ENCODE measurements at regions not wholly inside any gene's neighbourhood (a gene's known extent, or its start where the extent isn't known, plus 50 kb on each side); places are given as distances from the start of the nearest gene placed in this dataset.

- ATAC-seq (ENCODE audit: poor library complexity) (no peak), DNase-seq (no peak)
- TF ChIP-seq, protein P1, sequence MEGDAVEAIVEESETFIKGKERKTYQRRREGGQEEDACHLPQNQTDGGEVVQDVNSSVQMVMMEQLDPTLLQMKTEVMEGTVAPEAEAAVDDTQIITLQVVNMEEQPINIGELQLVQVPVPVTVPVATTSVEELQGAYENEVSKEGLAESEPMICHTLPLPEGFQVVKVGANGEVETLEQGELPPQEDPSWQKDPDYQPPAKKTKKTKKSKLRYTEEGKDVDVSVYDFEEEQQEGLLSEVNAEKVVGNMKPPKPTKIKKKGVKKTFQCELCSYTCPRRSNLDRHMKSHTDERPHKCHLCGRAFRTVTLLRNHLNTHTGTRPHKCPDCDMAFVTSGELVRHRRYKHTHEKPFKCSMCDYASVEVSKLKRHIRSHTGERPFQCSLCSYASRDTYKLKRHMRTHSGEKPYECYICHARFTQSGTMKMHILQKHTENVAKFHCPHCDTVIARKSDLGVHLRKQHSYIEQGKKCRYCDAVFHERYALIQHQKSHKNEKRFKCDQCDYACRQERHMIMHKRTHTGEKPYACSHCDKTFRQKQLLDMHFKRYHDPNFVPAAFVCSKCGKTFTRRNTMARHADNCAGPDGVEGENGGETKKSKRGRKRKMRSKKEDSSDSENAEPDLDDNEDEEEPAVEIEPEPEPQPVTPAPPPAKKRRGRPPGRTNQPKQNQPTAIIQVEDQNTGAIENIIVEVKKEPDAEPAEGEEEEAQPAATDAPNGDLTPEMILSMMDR (IDR thresholded peaks at IDR 0.05) = no peak
- POLR2A ChIA-PET = no interaction called here
- Mint-ChIP-seq H3K36me3 (ENCODE audit: low read depth) (no peaks in the 10 kb centered on the region), H3K27me3 (no peaks in the 10 kb centered on the region), H3K27ac (no peak overlapping the region), H3K4me3 (no peak overlapping the region), H3K4me1 (ENCODE audit: low read depth) (no peaks in the 10 kb centered on the region), H3K9me3 (no peaks in the 10 kb centered on the region)
- Histone ChIP-seq H3K4me1 (ENCODE audit: insufficient read depth, low read length) (no peaks in the 10 kb centered on the region), H3K9me3 (ENCODE audit: control insufficient read depth in 1 of 2, insufficient read depth in 1 of 2, low read length in 2 of 2) (no peaks in the 10 kb centered on the region), H3K27me3 (ENCODE audit: control insufficient read depth in 1 of 2, insufficient read depth in 2 of 2, low read length in 2 of 2) (no peaks in the 10 kb centered on the region), H3K4me3 (ENCODE audit: low read length) (no peak overlapping the region), H3K36me3 (ENCODE audit: insufficient read depth, low read length) (no peaks in the 10 kb centered on the region), H3K27ac (ENCODE audit: low read depth in 1 of 2, low read length in 2 of 2) (no peak overlapping the region)
- CTCF ChIA-PET = no interaction called here
- intact Hi-C loops (cut with DNase I, micrococcal nuclease) = no loop called here
Measured at GRCh38 chr3:18862077-18862476, 286.2 kb upstream of the KCNH8 start.

- Histone ChIP-seq H3K4me1 (ENCODE audit: insufficient read depth, low read length) (no peaks in the 10 kb centered on the region), H3K27ac (ENCODE audit: low read depth in 1 of 2, low read length in 2 of 2) (no peak overlapping the region), H3K4me3 (ENCODE audit: low read length) (no peak overlapping the region), H3K27me3 (ENCODE audit: control insufficient read depth in 1 of 2, insufficient read depth in 2 of 2, low read length in 2 of 2) (no peaks in the 10 kb centered on the region), H3K36me3 (ENCODE audit: insufficient read depth, low read length) (no peaks in the 10 kb centered on the region), H3K9me3 (ENCODE audit: control insufficient read depth in 1 of 2, insufficient read depth in 1 of 2, low read length in 2 of 2) (no peaks in the 10 kb centered on the region)
- Mint-ChIP-seq H3K36me3 (ENCODE audit: low read depth) (no peaks in the 10 kb centered on the region), H3K27me3 (no peaks in the 10 kb centered on the region), H3K9me3 (no peaks in the 10 kb centered on the region), H3K27ac (no peak overlapping the region), H3K4me3 (no peak overlapping the region), H3K4me1 (ENCODE audit: low read depth) (no peaks in the 10 kb centered on the region)
- intact Hi-C loops (cut with DNase I, micrococcal nuclease) = no loop called here
- TF ChIP-seq, protein P1 (IDR thresholded peaks at IDR 0.05) = no peak
- DNase-seq (no peak), ATAC-seq (ENCODE audit: poor library complexity) (no peak)
- POLR2A ChIA-PET = no interaction called here
- CTCF ChIA-PET = interaction anchor here (1.3 to 1.9 kb wide), 2 partner anchors 14 to 16 kb away, joined by 3 to 4 read pairs; no protein-coding TSS in a partner anchor
Measured at GRCh38 chr3:18861137-18861536, 287.2 kb upstream of the KCNH8 start.

DNA sequence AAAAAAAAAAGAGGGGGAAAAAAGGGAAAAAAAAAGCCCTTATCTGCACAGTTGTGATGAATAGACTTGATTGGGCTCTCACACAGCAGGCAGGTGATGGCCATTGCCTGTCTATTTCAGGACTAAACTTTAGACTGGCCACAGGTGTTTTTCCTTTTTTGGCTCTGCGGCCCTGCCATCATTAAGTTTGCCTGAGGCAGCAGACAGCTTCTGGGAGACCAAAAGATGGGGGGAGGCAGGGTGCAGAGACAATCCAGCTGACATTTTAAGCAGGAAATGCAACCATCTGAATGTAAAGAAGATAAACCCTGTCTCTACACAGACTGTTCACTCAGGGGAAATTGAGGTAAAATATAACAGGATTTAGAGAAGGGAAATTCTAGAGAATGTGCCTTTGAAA lies 295.0 kb upstream of the KCNH8 start:
- no peaks in the 10 kb centered on the region for H3K36me3 Mint-ChIP-seq (ENCODE audit: low read depth)
- H3K27me3 Mint-ChIP-seq = no peaks in the 10 kb centered on the region
- H3K9me3 ChIP-seq (ENCODE audit: control insufficient read depth in 1 of 2, insufficient read depth in 1 of 2, low read length in 2 of 2) = no peaks in the 10 kb centered on the region
- POLR2A ChIA-PET = no interaction called here
- ATAC-seq (ENCODE audit: poor library complexity) = no peak
- CTCF ChIA-PET = no interaction called here
- no peaks in the 10 kb centered on the region for H3K4me1 ChIP-seq (ENCODE audit: insufficient read depth, low read length)
- H3K27me3 ChIP-seq (ENCODE audit: control insufficient read depth in 1 of 2, insufficient read depth in 2 of 2, low read length in 2 of 2) = no peaks in the 10 kb centered on the region
- TF ChIP-seq, protein P1 (IDR thresholded peaks at IDR 0.05) = no peak
- DNase-seq = no peak
- no peaks in the 10 kb centered on the region for H3K36me3 ChIP-seq (ENCODE audit: insufficient read depth, low read length)
- no peak overlapping the region for H3K4me3 ChIP-seq (ENCODE audit: low read length)
- intact Hi-C loops (cut with DNase I, micrococcal nuclease) = no loop called here
- H3K27ac ChIP-seq (ENCODE audit: low read depth in 1 of 2, low read length in 2 of 2) = no peak overlapping the region
- H3K27ac Mint-ChIP-seq = no peak overlapping the region
- no peaks in the 10 kb centered on the region for H3K9me3 Mint-ChIP-seq
- H3K4me1 Mint-ChIP-seq (ENCODE audit: low read depth) = no peaks in the 10 kb centered on the region
- H3K4me3 Mint-ChIP-seq = no peak overlapping the region

All from CD4-positive, alpha-beta T cell (primary cell).